ENCODE measurements at regions not wholly inside any gene's neighbourhood (a gene's known extent, or its start where the extent isn't known, plus 50 kb on each side); places are given as distances from the start of the nearest gene placed in this dataset.

DNA sequence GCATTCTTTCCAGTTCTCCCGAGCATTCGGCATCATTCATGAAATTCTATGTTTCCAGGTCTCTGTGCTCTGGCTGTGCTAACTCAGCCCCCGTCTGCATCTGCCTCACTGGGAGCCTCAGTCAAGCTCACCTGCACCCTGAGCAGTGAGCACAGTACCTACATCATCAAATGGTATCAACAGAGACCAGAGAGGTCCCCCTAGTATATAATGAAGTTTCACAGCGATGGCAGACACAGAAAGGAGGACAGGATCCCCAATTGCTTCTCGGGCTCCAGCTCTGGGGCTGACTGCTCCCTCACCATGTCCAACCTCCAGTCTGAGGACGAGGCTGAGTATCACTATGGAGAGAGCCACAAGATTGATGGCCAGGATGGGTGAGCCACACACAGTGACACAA, 52.8 kb upstream of the IGLL5 start:
- Histone ChIP-seq H3K4me1 (no peaks in the 10 kb centered on the region), H3K9me3 (peaks cover 3% of the 10 kb centered on the region; the same call in 1 of the 2 replicates), H3K27me3 (replicated peaks; ENCODE audit: control insufficient read depth, insufficient read depth, low read length) (no peaks in the 10 kb centered on the region), H3K4me3 (ENCODE audit: low read depth, low read length) (no peak overlapping the region), H3K36me3 (ENCODE audit: control insufficient read depth, insufficient read depth, low read length) (no peaks in the 10 kb centered on the region)
- TF ChIP-seq, protein P1, sequence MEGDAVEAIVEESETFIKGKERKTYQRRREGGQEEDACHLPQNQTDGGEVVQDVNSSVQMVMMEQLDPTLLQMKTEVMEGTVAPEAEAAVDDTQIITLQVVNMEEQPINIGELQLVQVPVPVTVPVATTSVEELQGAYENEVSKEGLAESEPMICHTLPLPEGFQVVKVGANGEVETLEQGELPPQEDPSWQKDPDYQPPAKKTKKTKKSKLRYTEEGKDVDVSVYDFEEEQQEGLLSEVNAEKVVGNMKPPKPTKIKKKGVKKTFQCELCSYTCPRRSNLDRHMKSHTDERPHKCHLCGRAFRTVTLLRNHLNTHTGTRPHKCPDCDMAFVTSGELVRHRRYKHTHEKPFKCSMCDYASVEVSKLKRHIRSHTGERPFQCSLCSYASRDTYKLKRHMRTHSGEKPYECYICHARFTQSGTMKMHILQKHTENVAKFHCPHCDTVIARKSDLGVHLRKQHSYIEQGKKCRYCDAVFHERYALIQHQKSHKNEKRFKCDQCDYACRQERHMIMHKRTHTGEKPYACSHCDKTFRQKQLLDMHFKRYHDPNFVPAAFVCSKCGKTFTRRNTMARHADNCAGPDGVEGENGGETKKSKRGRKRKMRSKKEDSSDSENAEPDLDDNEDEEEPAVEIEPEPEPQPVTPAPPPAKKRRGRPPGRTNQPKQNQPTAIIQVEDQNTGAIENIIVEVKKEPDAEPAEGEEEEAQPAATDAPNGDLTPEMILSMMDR (IDR thresholded peaks at IDR 0.05; ENCODE audit: insufficient read depth in 1 of 2, low read depth in 1 of 2, low read length in 1 of 2, severe bottlenecking in 1 of 2, unreplicated experiment in 1 of 2) = no peak
- Mint-ChIP-seq H3K36me3 (ENCODE audit: insufficient read depth, unreplicated experiment) (no peaks in the 10 kb centered on the region), H3K4me3 (ENCODE audit: unreplicated experiment) (no peak overlapping the region), H3K27me3 (ENCODE audit: insufficient read depth, unreplicated experiment) (peaks cover 2% of the 10 kb centered on the region), H3K9me3 (ENCODE audit: unreplicated experiment) (no peaks in the 10 kb centered on the region), H3K27ac (ENCODE audit: unreplicated experiment) (no peak overlapping the region), H3K4me1 (ENCODE audit: low read depth, unreplicated experiment) (peaks cover 7% of the 10 kb centered on the region)
- intact Hi-C loops (cut with micrococcal nuclease; ENCODE audit: unreplicated experiment) = no loop called here
- CTCF ChIA-PET = no interaction called here
- POLR2A ChIA-PET = no interaction called here
- DNase-seq = no peak
- no TSS peak for BruUV-seq (replicated peaks)

DNA sequence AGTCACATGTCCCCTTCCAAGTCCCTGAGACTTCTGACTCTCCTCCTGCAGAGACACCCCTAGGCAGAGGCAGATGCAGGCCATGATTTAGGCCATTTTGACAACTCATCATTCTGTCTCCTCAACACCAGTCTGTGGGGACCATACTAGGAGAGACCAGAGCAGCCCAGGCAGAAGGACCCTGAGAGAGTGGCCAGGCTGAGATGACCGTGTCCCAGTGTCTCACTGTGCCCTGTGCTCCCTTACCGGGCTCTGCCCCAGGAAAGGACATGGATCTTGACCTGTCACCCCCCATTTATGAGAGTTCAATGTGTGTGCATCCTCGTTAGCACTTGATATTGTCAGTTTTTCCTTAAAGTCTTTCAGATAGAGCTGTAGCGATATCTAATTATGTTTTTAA, 52.4 kb upstream of the IGLL5 start:
- no peaks in the 10 kb centered on the region for H3K36me3 Mint-ChIP-seq (ENCODE audit: insufficient read depth, unreplicated experiment)
- H3K4me1 Mint-ChIP-seq (ENCODE audit: low read depth, unreplicated experiment) = peaks cover 7% of the 10 kb centered on the region
- POLR2A ChIA-PET = no interaction called here
- Histone ChIP-seq H3K4me1 (no peaks in the 10 kb centered on the region), H3K27me3 (replicated peaks; ENCODE audit: control insufficient read depth, insufficient read depth, low read length) (no peaks in the 10 kb centered on the region), H3K4me3 (ENCODE audit: low read depth, low read length) (no peak overlapping the region), H3K36me3 (ENCODE audit: control insufficient read depth, insufficient read depth, low read length) (no peaks in the 10 kb centered on the region), H3K9me3 (peaks cover 3% of the 10 kb centered on the region; the same call in 1 of the 2 replicates)
- intact Hi-C loops (cut with micrococcal nuclease; ENCODE audit: unreplicated experiment) = no loop called here
- no peak overlapping the region for H3K4me3 Mint-ChIP-seq (ENCODE audit: unreplicated experiment)
- TF ChIP-seq, protein P1 (IDR thresholded peaks at IDR 0.05; ENCODE audit: insufficient read depth in 1 of 2, low read depth in 1 of 2, low read length in 1 of 2, severe bottlenecking in 1 of 2, unreplicated experiment in 1 of 2) = no peak
- H3K27ac Mint-ChIP-seq (ENCODE audit: unreplicated experiment) = no peak overlapping the region
- H3K9me3 Mint-ChIP-seq (ENCODE audit: unreplicated experiment) = no peaks in the 10 kb centered on the region
- no peak for DNase-seq
- H3K27me3 Mint-ChIP-seq (ENCODE audit: insufficient read depth, unreplicated experiment) = peaks cover 2% of the 10 kb centered on the region
- CTCF ChIA-PET = no interaction called here
- BruUV-seq (replicated peaks) = no TSS peak

GRCh38 chr22:22835771-22836291, 51.8 kb upstream of the IGLL5 start:
- TF ChIP-seq, protein P1 (IDR thresholded peaks at IDR 0.05; ENCODE audit: insufficient read depth in 1 of 2, low read depth in 1 of 2, low read length in 1 of 2, severe bottlenecking in 1 of 2, unreplicated experiment in 1 of 2) = no peak
- DNase-seq = no peak
- Mint-ChIP-seq H3K4me1 (ENCODE audit: low read depth, unreplicated experiment) (peaks cover 7% of the 10 kb centered on the region), H3K4me3 (ENCODE audit: unreplicated experiment) (no peak overlapping the region), H3K36me3 (ENCODE audit: insufficient read depth, unreplicated experiment) (no peaks in the 10 kb centered on the region), H3K27me3 (ENCODE audit: insufficient read depth, unreplicated experiment) (peaks cover 2% of the 10 kb centered on the region), H3K9me3 (ENCODE audit: unreplicated experiment) (no peaks in the 10 kb centered on the region), H3K27ac (ENCODE audit: unreplicated experiment) (no peak overlapping the region)
- ChIA-PET CTCF (no interaction called here), POLR2A (no interaction called here)
- no peaks in the 10 kb centered on the region for H3K36me3 ChIP-seq (ENCODE audit: control insufficient read depth, insufficient read depth, low read length)
- peaks cover 3% of the 10 kb centered on the region; the same call in 1 of the 2 replicates for H3K9me3 ChIP-seq
- no TSS peak for BruUV-seq (replicated peaks)
- no peaks in the 10 kb centered on the region for H3K27me3 ChIP-seq (replicated peaks; ENCODE audit: control insufficient read depth, insufficient read depth, low read length)
- no peaks in the 10 kb centered on the region for H3K4me1 ChIP-seq
- intact Hi-C loops (cut with micrococcal nuclease; ENCODE audit: unreplicated experiment) = no loop called here
- no peak overlapping the region for H3K4me3 ChIP-seq (ENCODE audit: low read depth, low read length)

All from Caco-2 (cell line).